ENCODE measurements at regions not wholly inside any gene's neighbourhood (a gene's known extent, or its start where the extent isn't known, plus 50 kb on each side); places are given as distances from the start of the nearest gene placed in this dataset.
A peak's percentile ranks its signal among the peaks of the same experiment; 100 is the strongest.

DNA sequence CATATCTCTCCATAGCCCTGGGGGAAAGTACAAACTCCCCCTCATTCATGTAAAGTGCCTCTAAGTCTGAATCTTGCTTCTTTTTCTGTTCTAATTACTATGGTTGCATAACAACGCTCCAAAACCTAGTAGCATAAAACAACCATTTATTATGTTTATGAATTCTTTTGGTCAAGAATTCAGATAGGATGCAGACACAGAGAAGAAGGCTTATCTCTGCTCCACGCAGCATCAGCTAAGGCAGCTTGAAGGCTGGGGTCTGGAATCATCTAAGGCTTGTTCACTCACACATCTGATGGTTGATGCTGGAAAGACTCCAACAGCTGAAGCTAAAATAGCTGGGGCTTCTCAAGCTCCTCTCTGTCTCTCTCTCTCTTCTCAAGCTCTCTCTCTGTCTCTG lies 564.5 kb downstream of the ZNF674 start:
- no peak for DNase-seq

- no peak for DNase-seq
Observed at GRCh38 chrX:45975633-45976032, 569.6 kb downstream of the ZNF674 start.

DNA sequence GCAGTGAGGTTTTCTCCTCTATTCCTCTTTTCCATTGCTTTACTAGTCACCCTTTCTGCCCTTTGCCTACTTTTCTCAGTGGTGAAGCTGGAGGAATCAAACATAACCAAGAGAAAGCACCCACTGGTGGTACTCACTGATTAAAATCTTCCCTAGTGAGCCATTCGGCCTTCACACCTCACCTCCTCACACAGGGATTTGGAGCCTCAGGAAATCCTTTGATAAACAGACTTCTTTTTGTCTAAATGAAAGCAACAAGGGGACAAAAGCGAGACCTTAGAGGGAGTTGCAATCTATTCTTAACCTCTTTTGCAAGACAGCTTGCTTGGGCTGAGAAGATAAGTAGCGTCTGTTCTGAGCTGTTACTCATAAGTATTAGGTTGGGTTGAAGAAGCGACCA lies 572.6 kb downstream of the ZNF674 start:
- DNase-seq: no peak

DNA sequence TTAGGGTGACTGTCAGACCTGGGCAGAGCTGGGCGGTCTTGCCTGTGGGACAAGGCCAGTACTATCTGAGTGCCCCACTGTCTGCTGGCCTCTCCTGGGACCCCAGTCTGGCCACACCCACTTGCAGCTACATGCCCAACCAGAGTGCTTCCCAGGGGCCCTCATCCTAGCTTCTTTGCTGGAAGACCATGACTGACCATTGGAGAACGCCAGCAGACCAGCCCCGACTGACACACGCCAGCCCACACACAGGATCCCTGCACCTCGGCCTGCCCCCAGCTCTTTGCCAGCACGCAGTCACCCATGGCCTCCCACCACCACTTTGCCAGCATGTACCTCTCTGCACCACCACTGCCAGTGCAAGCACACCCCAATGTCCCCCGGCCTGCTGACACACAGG lies 585.7 kb downstream of the ZNF674 start:
- DNase-seq: no peak

GRCh38 chrX:45956191-45956870 lies 588.9 kb downstream of the ZNF674 start:
- no peak for DNase-seq

DNA sequence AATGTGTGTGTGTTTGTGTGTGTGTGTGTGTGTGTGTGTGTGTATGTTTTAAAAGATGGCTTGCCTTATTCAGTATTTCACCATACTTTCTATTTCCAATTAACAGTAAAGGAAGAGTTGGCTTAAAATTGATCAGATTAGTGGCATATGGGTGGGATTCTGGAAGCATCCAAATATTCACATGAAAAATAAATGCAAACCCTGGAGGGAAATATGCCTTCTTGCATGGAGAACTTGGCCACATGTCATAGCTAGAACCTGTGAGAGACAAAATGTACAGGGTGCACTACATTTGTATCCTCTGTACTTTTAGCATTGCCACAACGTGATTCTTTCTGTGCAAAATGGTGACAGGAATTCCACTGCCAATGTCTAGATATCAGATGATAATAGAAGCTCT lies 589.6 kb downstream of the ZNF674 start:
- no peak for DNase-seq

- DNase-seq: no peak
Observed at GRCh38 chrX:45954026-45954425, 591.2 kb downstream of the ZNF674 start.

- DNase-seq: peak; percentile 1
Observed at GRCh38 chrX:45952030-45952429, 593.2 kb downstream of the ZNF674 start.

DNA sequence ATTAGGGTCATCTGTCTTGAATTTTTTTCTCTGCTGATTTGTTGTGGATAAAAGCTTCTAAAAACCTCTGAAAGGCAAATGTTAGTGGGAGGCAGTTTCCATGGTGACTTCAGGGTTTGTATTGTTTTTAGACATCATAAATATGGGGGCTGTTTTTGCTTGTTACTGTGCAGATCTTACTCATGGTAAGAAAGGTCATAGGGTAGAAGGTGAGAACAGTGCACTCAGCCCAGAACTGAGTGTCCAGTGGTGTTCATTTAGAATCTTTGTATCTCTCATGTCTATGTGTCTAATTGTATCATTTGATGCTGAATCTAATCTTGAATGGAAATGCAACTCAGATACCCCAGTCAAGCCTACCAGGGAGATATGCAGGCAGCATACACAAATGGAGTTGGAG lies 609.8 kb downstream of the ZNF674 start:
- DNase-seq: no peak

DNA sequence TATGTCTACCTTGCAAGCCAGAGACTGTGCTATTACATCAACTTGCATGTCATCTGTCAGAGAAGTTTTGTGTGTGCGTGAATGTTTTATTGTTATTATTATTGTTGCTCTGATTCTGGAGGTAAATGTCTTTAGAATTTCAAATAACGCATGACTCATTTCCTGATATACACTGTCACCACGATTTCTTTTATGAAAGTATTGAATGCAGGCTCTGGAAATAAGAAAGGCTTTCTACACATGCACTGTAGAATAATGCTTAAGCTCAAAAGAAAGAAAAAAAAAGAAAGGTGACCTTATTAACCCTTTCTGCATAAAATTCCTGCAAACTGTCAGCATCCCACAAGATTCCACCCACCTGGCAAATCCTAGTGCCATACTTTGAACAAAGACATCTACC lies 632.9 kb downstream of the ZNF674 start:
- DNase-seq: no peak

GRCh38 chrX:45907786-45908185 lies 637.4 kb downstream of the ZNF674 start:
- no peak for DNase-seq

DNA sequence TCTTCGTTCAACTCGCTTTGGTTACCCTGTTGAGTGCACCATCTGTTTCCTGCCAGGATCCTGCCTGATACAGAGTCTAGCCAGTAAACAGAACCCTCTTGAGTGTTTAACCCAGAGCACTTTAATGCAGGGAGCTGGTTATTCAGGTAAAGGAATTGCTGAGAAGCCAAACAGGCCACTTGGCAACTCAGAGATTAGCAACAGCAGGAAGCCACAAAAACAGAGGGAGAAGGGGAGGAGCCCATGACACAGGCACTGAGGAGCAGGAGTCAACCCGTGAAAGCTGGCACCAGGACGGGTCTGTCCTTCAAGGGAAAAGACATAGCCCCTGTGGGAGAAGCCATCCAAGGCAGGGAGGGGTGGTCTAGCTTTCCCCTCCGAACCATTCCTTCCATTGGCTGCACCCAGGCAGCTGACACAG lies 641.4 kb downstream of the ZNF674 start:
- DNase-seq: peak; percentile 20

DNA sequence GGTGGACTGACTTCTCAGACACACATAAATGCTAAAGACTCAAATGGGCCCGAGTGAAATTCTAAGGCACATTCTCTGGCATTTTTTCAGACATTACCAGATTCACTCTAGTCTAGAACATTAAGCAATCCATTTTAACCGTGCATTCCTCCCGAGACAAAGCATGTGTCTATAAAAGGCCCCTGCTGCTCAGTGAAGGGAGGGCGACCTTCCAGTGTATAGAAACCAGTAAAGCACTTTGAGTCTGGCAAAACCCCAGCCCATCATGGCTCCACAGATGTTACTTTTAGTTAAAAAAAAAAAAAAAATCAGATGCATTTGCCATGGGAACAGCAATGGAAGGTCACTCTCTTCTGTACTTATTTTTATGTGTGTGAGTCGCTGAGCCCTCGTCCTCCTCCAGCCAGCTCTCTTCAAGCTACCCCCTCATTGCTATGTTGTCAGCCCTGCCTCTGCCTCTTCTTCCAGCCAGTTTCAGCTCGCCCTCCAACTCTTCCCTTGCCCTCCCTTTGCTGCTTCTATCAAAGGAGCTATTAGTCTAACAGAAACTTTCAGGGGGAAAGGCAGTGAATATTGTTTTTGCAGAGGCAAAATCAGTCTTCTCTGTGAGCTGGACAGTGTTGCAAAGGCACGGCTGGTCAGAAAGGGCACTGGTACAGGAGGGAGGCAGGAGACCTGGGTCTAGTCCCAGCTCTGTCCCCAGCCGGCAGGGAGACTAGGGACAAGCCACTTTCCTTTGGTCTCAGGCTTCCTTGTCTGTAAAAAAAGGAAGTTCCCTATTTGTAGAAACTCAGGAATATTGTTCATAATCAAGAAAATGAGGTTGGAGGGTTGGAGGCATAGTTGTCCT lies 644.2 kb downstream of the ZNF674 start:
- DNase-seq: no peak

- DNase-seq: no peak
Observed at GRCh38 chrX:45894864-45895645, 650.2 kb downstream of the ZNF674 start.

DNA sequence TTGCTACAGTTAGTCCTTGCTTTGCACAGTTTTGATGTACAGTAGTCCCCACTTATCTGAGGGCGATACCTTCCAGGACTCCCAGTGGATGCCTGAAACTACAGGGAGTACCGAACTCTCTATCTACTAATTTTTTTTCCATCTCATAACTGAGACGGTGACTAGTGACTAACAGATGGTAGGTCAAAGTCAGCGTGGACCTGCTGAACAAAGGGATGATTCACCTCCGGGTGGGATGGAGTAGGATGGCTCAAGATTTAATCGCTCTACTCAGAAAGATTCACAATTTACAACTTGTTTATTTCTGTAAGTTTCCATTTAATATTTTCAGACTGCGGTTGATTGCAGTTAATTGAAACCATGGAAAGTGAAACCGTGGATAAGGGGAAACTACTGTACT lies 655.8 kb downstream of the ZNF674 start:
- DNase-seq: no peak

DNA sequence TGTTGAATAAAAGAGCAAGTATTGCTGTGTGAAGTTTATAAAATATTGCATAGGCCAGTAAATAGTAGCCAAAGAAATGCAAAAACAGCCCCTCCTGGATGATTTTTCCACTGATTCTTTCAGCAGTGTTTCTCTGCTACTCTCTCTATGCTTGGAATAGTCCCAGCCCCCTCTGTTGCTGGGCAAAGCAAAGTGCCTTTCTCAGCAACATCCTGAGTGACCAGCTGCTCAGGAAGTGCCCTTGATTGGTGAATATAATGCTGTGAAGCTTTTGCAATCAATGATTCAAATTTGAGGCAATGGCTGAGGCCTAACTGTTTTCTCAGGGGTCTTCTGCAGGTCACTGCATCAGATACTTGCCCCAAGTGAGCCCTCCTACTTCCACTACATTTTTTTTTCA lies 656.7 kb downstream of the ZNF674 start:
- DNase-seq: no peak

GRCh38 chrX:45885931-45886330 lies 659.3 kb downstream of the ZNF674 start:
- DNase-seq: no peak

DNA sequence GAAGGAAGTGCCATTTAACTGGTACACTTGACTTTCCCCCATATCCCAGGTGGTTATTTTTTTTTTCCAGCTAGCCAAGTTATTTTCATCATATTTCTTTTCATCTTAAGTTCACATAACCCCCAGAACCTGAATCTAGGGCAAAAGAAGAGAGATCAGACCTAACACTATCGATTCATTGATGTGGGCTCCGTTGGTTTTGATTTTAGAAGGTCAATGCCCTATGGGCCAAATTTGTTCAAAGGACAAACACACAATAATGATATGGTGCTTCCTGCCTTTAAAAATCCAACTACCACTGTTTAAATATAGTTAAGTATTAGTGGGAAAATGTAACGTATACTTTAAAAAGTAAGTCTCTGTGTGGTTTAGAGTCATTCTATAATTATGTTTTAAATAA lies 665.7 kb downstream of the ZNF674 start:
- no peak for DNase-seq

DNA sequence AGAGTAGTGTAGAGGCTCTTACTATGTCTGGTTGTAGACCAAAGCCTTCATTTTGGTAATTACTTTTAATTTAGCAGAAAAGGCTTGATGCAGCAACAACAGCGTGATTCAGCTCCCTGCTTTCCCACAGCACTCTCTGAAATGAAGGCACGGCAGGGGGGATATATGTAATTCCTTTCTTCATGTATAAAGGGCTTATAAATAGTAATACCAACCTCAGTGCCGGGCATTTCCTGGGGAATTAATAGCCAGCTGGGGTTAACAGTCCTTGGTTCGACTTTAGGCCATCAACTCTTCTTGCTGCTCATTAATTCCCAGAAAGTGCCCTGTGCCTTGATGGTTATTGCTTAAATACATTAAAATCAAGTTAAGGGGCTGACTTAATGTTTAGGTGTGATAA lies 669.0 kb downstream of the ZNF674 start:
- DNase-seq: no peak

- peak; percentile 30 for DNase-seq
Observed at GRCh38 chrX:45873781-45874180, 671.4 kb downstream of the ZNF674 start.

GRCh38 chrX:45872480-45872879 lies 671.8 kb upstream of the DIPK2B start:
- DNase-seq: no peak

- DNase-seq: no peak
Observed at GRCh38 chrX:45868425-45868824, 667.7 kb upstream of the DIPK2B start.

GRCh38 chrX:45862801-45863200 lies 662.1 kb upstream of the DIPK2B start:
- DNase-seq: no peak

GRCh38 chrX:45860450-45860849 lies 659.8 kb upstream of the DIPK2B start:
- peak; percentile 13 for DNase-seq

Measured in NCI-H82 (cell line).